BLaER1 treated with 17β-estradiol and CSF1 and Interleukin-3, amounts not matched to agents 10 nM and 100 nM (cell line): ENCODE measurements at regions not wholly inside any gene's neighbourhood (a gene's known extent, or its start where the extent isn't known, plus 50 kb on each side); places are given as distances from the start of the nearest gene placed in this dataset.
"Not testable (repeated sequence)": the region's sequence is repeated elsewhere in the genome, so short reads cannot be mapped to it uniquely, and the experiment has no call there.

Source experiments
- H3K27ac ChIP-seq, 11 experiments: shearing (Covaris generic); formaldehyde crosslinking; 2 replicates each; pipeline ENCODE4 v1.8.1; 2022
- H3K27me3 ChIP-seq, 11 experiments: shearing (Covaris generic); formaldehyde crosslinking; 2 replicates each; pipeline ENCODE4 v1.8.1; 2022
- H3K36me3 ChIP-seq, 11 experiments: shearing (Covaris generic); formaldehyde crosslinking; 2 replicates each; pipeline ENCODE4 v1.8.1; 2022
- H3K4me1 ChIP-seq, 10 experiments: shearing (Covaris generic); formaldehyde crosslinking; 2 replicates each; pipeline ENCODE4 v1.8.1; 2022
- H3K4me2 ChIP-seq, 11 experiments: shearing (Covaris generic); formaldehyde crosslinking; 2 replicates each; pipeline ENCODE4 v1.8.1; 2022
- H3K4me3 ChIP-seq, 10 experiments: shearing (Covaris generic); formaldehyde crosslinking; 2 replicates each; pipeline ENCODE4 v1.8.1; 2022
- H3K9ac ChIP-seq, 11 experiments: shearing (Covaris generic); formaldehyde crosslinking; 2 replicates each; pipeline ENCODE4 v1.8.1; 2022
- H3K9me3 ChIP-seq, 11 experiments: shearing (Covaris generic); formaldehyde crosslinking; replicated peaks in 1 of 11; 2 replicates each; pipeline ENCODE4 v1.8.1; 2022
- H4K20me1 ChIP-seq, 11 experiments: shearing (Covaris generic); formaldehyde crosslinking; 2 replicates each; pipeline ENCODE4 v1.8.1; 2022
- Cebpa-rat ChIP-seq, 11 experiments: shearing (Covaris generic); IDR thresholded peaks; 2 replicates each; pipeline ENCODE4 v1.8.1; 2022

- Histone ChIP-seq H3K9ac (peak overlapping the region in 7 of 11 experiments; percentile 10 to 80 (median 73); a peak in 10 of 22 replicates), H3K4me3 (0 out of 20 replicates have a peak overlapping the region, but pooled peaks of 1 of the 10 experiments have one; percentile 9), H4K20me1 (peaks cover 0 to 58% (median 0%) of the 10 kb centered on the region in 11 experiments; a peak in 9 of 22 replicates), H3K4me2 (peak overlapping the region in 9 of 11 experiments; percentile 66 to 96 (median 85); a peak in 19 of 22 replicates), H3K27ac (peak overlapping the region in 7 of 11 experiments; percentile 9 to 91 (median 82); a peak in 13 of 22 replicates), H3K36me3 (no peaks in the 10 kb centered on the region), H3K27me3 (peaks cover 11 to 74% (median 28%) of the 10 kb centered on the region in 11 experiments; a peak in 16 of 22 replicates), H3K9me3 (no peaks in the 10 kb centered on the region), H3K4me1 (peaks cover 30 to 99% (median 88%) of the 10 kb centered on the region in 10 experiments)
- TF ChIP-seq Cebpa-rat (IDR thresholded peaks at IDR 0.05): no peak
Measured at GRCh38 chr16:85447693-85448313, 165.3 kb upstream of the GSE1 start.

GRCh38 chr16:85448557-85449190, 164.4 kb upstream of the GSE1 start:
- TF ChIP-seq Cebpa-rat (IDR thresholded peaks at IDR 0.05): peak in 3 of 11 experiments; percentile 49 to 66 (median 51); a peak in 5 of 22 replicates
- Histone ChIP-seq H3K36me3 (no peaks in the 10 kb centered on the region), H3K4me1 (peaks cover 39 to 100% (median 97%) of the 10 kb centered on the region in 10 experiments), H3K27ac (peak overlapping the region in 8 of 11 experiments; percentile 12 to 91 (median 72); a peak in 16 of 22 replicates), H3K4me3 (peak overlapping the region in 4 of 10 experiments; percentile 9 to 26 (median 22); a peak in 4 of 20 replicates), H4K20me1 (peaks cover 0 to 61% (median 0%) of the 10 kb centered on the region in 11 experiments; a peak in 9 of 22 replicates), H3K4me2 (peak overlapping the region; percentile 26 to 96 (median 85); a peak in 21 of 22 replicates), H3K9me3 (no peaks in the 10 kb centered on the region), H3K27me3 (peaks cover 11 to 83% (median 28%) of the 10 kb centered on the region in 11 experiments; a peak in 16 of 22 replicates), H3K9ac (peak overlapping the region in 9 of 11 experiments; percentile 4 to 80 (median 41); a peak in 14 of 22 replicates)

- Histone ChIP-seq H3K4me3 (peak overlapping the region in 3 of 10 experiments; percentile 9 to 27 (median 26); a peak in 3 of 20 replicates), H3K4me1 (peaks cover 40 to 100% (median 99%) of the 10 kb centered on the region in 10 experiments), H3K27ac (peak overlapping the region in 8 of 11 experiments; percentile 12 to 91 (median 72); a peak in 16 of 22 replicates), H3K27me3 (peaks cover 11 to 85% (median 28%) of the 10 kb centered on the region in 11 experiments; a peak in 16 of 22 replicates), H4K20me1 (peaks cover 0 to 63% (median 0%) of the 10 kb centered on the region in 11 experiments; a peak in 9 of 22 replicates), H3K9me3 (no peaks in the 10 kb centered on the region), H3K9ac (peak overlapping the region in 9 of 11 experiments; percentile 4 to 80 (median 41); a peak in 14 of 22 replicates), H3K4me2 (peak overlapping the region; percentile 26 to 96 (median 85); a peak in 21 of 22 replicates), H3K36me3 (no peaks in the 10 kb centered on the region)
- TF ChIP-seq Cebpa-rat (IDR thresholded peaks at IDR 0.05): no peak
Measured at GRCh38 chr16:85449191-85449884, 163.8 kb upstream of the GSE1 start.

GRCh38 chr16:85449885-85450245, 163.3 kb upstream of the GSE1 start:
- TF ChIP-seq Cebpa-rat (IDR thresholded peaks at IDR 0.05): no peak
- peak overlapping the region in 7 of 11 experiments; percentile 13 to 91 (median 82); a peak in 12 of 22 replicates for H3K27ac ChIP-seq
- peaks cover 40 to 100% (median 99%) of the 10 kb centered on the region in 10 experiments for H3K4me1 ChIP-seq

GRCh38 chr16:85451142-85451541, 162.0 kb upstream of the GSE1 start:
- H3K4me2 ChIP-seq: peak overlapping the region in 7 of 11 experiments; percentile 66 to 96 (median 90); a peak in 10 of 22 replicates
- not testable (repeated sequence) for H3K9ac ChIP-seq, H3K4me3 ChIP-seq, H3K9me3 ChIP-seq, H3K36me3 ChIP-seq
- H3K27ac ChIP-seq: peak overlapping the region in 1 of 11 experiments; percentile 82; a peak in 1 of 22 replicates
- H3K4me1 ChIP-seq: peaks cover 40 to 100% (median 99%) of the 10 kb centered on the region in 10 experiments
- H4K20me1 ChIP-seq: peaks cover 0 to 45% (median 0%) of the 10 kb centered on the region in 11 experiments; a peak in 7 of 22 replicates
- H3K27me3 ChIP-seq: peaks cover 0 to 83% (median 11%) of the 10 kb centered on the region in 11 experiments; a peak in 15 of 22 replicates

More at GRCh38 chr16:85449885-85450245, 163.3 kb upstream of the GSE1 start:
- Histone ChIP-seq H3K4me3 (no peak overlapping the region), H3K4me2 (peak overlapping the region in 9 of 11 experiments; percentile 66 to 96 (median 85); a peak in 17 of 22 replicates), H4K20me1 (peaks cover 0 to 57% (median 0%) of the 10 kb centered on the region in 11 experiments; a peak in 9 of 22 replicates), H3K9ac (peak overlapping the region in 6 of 11 experiments; percentile 4 to 80 (median 74); a peak in 8 of 22 replicates), H3K9me3 (no peaks in the 10 kb centered on the region), H3K27me3 (peaks cover 8 to 83% (median 24%) of the 10 kb centered on the region in 11 experiments; a peak in 16 of 22 replicates), H3K36me3 (no peaks in the 10 kb centered on the region)

GRCh38 chr16:85451641-85452363, 161.3 kb upstream of the GSE1 start:
- no peak for TF ChIP-seq Cebpa-rat (IDR thresholded peaks at IDR 0.05)
- peak overlapping the region in 4 of 11 experiments; percentile 18 to 61 (median 57); a peak in 5 of 22 replicates for H3K9ac ChIP-seq
- H3K27me3 ChIP-seq: peaks cover 0 to 81% (median 4%) of the 10 kb centered on the region in 11 experiments; a peak in 13 of 22 replicates
- no peaks in the 10 kb centered on the region for H3K36me3 ChIP-seq
- H4K20me1 ChIP-seq: peaks cover 0 to 38% (median 0%) of the 10 kb centered on the region in 11 experiments; a peak in 7 of 22 replicates
- no peak overlapping the region for H3K4me3 ChIP-seq
- H3K27ac ChIP-seq: peak overlapping the region in 4 of 11 experiments; percentile 34 to 61 (median 43); a peak in 5 of 22 replicates
- peak overlapping the region in 10 of 11 experiments; percentile 68 to 100 (median 91); a peak in 20 of 22 replicates for H3K4me2 ChIP-seq
- no peaks in the 10 kb centered on the region for H3K9me3 ChIP-seq
- peaks cover 35 to 100% (median 99%) of the 10 kb centered on the region in 10 experiments for H3K4me1 ChIP-seq

GRCh38 chr16:85452364-85453193, 160.5 kb upstream of the GSE1 start:
- peaks cover 0 to 80% (median 0%) of the 10 kb centered on the region in 11 experiments; a peak in 8 of 22 replicates for H3K27me3 ChIP-seq
- peak overlapping the region; percentile 63 to 100 (median 87) for H3K4me2 ChIP-seq
- H3K36me3 ChIP-seq: no peaks in the 10 kb centered on the region
- H3K27ac ChIP-seq: peak overlapping the region in 6 of 11 experiments; percentile 11 to 61 (median 37); a peak in 5 of 22 replicates
- TF ChIP-seq Cebpa-rat (IDR thresholded peaks at IDR 0.05): no peak
- no peak overlapping the region for H3K4me3 ChIP-seq
- H3K9me3 ChIP-seq: no peaks in the 10 kb centered on the region
- H3K4me1 ChIP-seq: peaks cover 27 to 100% (median 99%) of the 10 kb centered on the region in 10 experiments
- peaks cover 0 to 30% (median 0%) of the 10 kb centered on the region in 11 experiments; a peak in 4 of 22 replicates for H4K20me1 ChIP-seq
- peak overlapping the region in 9 of 11 experiments; percentile 7 to 65 (median 43); a peak in 10 of 22 replicates for H3K9ac ChIP-seq
